ENCODE measurements at regions not wholly inside any gene's neighbourhood (a gene's known extent, or its start where the extent isn't known, plus 50 kb on each side); places are given as distances from the start of the nearest gene placed in this dataset.
"Not testable (repeated sequence)": the region's sequence is repeated elsewhere in the genome, so short reads cannot be mapped to it uniquely, and the experiment has no call there.

DNA sequence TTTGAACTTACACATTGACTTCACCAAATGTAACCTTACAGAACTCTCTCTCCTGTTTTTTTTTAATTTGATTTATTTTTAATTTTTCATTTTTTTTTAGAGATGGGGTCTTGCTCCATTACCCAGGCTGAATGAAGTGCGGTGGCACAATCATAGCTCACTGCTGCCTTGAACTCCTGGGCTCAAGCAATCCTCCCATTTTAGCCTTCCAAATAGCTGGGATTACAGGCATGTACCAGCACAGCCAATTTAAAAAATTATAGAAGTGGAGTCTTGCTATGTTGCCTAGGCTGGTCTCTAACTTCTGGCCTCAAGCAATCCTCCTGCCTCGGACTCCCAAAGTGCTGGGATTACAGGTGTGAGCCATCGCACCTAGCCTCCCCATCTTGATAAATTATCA is 2889.7 kb upstream of the OR11H1 start:
- TF ChIP-seq, protein P1, sequence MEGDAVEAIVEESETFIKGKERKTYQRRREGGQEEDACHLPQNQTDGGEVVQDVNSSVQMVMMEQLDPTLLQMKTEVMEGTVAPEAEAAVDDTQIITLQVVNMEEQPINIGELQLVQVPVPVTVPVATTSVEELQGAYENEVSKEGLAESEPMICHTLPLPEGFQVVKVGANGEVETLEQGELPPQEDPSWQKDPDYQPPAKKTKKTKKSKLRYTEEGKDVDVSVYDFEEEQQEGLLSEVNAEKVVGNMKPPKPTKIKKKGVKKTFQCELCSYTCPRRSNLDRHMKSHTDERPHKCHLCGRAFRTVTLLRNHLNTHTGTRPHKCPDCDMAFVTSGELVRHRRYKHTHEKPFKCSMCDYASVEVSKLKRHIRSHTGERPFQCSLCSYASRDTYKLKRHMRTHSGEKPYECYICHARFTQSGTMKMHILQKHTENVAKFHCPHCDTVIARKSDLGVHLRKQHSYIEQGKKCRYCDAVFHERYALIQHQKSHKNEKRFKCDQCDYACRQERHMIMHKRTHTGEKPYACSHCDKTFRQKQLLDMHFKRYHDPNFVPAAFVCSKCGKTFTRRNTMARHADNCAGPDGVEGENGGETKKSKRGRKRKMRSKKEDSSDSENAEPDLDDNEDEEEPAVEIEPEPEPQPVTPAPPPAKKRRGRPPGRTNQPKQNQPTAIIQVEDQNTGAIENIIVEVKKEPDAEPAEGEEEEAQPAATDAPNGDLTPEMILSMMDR (IDR thresholded peaks at IDR 0.05), result not testable (repeated sequence)
- not testable (repeated sequence) for TF ChIP-seq POLR2A (IDR thresholded peaks at IDR 0.05)
